ENCODE measurements at regions not wholly inside any gene's neighbourhood (a gene's known extent, or its start where the extent isn't known, plus 50 kb on each side); places are given as distances from the start of the nearest gene placed in this dataset.

- DNase-seq = no peak
- Mint-ChIP-seq H3K27ac (no peak overlapping the region), H3K4me3 (no peak overlapping the region), H3K9me3 (no peaks in the 10 kb centered on the region), H3K27me3 (ENCODE audit: low read depth) (peaks cover 4% of the 10 kb centered on the region), H3K4me1 (ENCODE audit: low read depth) (no peaks in the 10 kb centered on the region), H3K36me3 (ENCODE audit: low read depth) (no peaks in the 10 kb centered on the region)
- CTCF ChIA-PET = no interaction called here
- intact Hi-C loops (cut with micrococcal nuclease) = no loop called here
These were observed 522.6 kb upstream of the PLXNA2 start for GRCh38 chr1:208766832-208767231.

- Mint-ChIP-seq H3K9me3 (no peaks in the 10 kb centered on the region), H3K27me3 (ENCODE audit: low read depth) (peaks cover 4% of the 10 kb centered on the region), H3K27ac (no peak overlapping the region), H3K4me1 (ENCODE audit: low read depth) (no peaks in the 10 kb centered on the region), H3K4me3 (no peak overlapping the region), H3K36me3 (ENCODE audit: low read depth) (no peaks in the 10 kb centered on the region)
- DNase-seq = no peak
- CTCF ChIA-PET = interaction anchor here (0.7 kb wide), 1 partner anchor 746 kb away, joined by 3 read pairs; no protein-coding TSS in a partner anchor
- intact Hi-C loops (cut with micrococcal nuclease) = no loop called here
These were observed 523.6 kb upstream of the PLXNA2 start for GRCh38 chr1:208767816-208768215.

GRCh38 chr1:208772891-208773290 is 528.7 kb upstream of the PLXNA2 start:
- intact Hi-C loops (cut with micrococcal nuclease) = no loop called here
- H3K36me3 Mint-ChIP-seq (ENCODE audit: low read depth) = no peaks in the 10 kb centered on the region
- no peak overlapping the region for H3K4me3 Mint-ChIP-seq
- DNase-seq = no peak
- no peaks in the 10 kb centered on the region for H3K9me3 Mint-ChIP-seq
- CTCF ChIA-PET = interaction anchor here (1.0 kb wide), 1 partner anchor 435 kb away, joined by 3 read pairs; no protein-coding TSS in a partner anchor
- no peaks in the 10 kb centered on the region for H3K4me1 Mint-ChIP-seq (ENCODE audit: low read depth)
- H3K27me3 Mint-ChIP-seq (ENCODE audit: low read depth) = peaks cover 1% of the 10 kb centered on the region
- H3K27ac Mint-ChIP-seq = no peak overlapping the region

- Mint-ChIP-seq H3K36me3 (ENCODE audit: low read depth) (no peaks in the 10 kb centered on the region), H3K4me1 (ENCODE audit: low read depth) (no peaks in the 10 kb centered on the region), H3K4me3 (no peak overlapping the region), H3K27me3 (ENCODE audit: low read depth) (peaks cover 3% of the 10 kb centered on the region), H3K27ac (no peak overlapping the region), H3K9me3 (no peaks in the 10 kb centered on the region)
- no peak for DNase-seq
- CTCF ChIA-PET = no interaction called here
- intact Hi-C loops (cut with micrococcal nuclease) = no loop called here
These were observed 531.7 kb upstream of the PLXNA2 start for GRCh38 chr1:208775841-208776240.

- H3K4me3 Mint-ChIP-seq = no peak overlapping the region
- peaks cover 6% of the 10 kb centered on the region for H3K27me3 Mint-ChIP-seq (ENCODE audit: low read depth)
- H3K9me3 Mint-ChIP-seq = no peaks in the 10 kb centered on the region
- H3K36me3 Mint-ChIP-seq (ENCODE audit: low read depth) = no peaks in the 10 kb centered on the region
- CTCF ChIA-PET = no interaction called here
- DNase-seq = no peak
- no peak overlapping the region for H3K27ac Mint-ChIP-seq
- H3K4me1 Mint-ChIP-seq (ENCODE audit: low read depth) = no peaks in the 10 kb centered on the region
- intact Hi-C loops (cut with micrococcal nuclease) = no loop called here
These were observed 534.2 kb upstream of the PLXNA2 start for GRCh38 chr1:208778417-208778816.

GRCh38 chr1:208781391-208782045 is 537.3 kb upstream of the PLXNA2 start:
- H3K4me1 Mint-ChIP-seq (ENCODE audit: low read depth) = no peaks in the 10 kb centered on the region
- no peak for DNase-seq
- no peaks in the 10 kb centered on the region for H3K9me3 Mint-ChIP-seq
- no peak overlapping the region for H3K4me3 Mint-ChIP-seq
- H3K27ac Mint-ChIP-seq = no peak overlapping the region
- peaks cover 7% of the 10 kb centered on the region for H3K27me3 Mint-ChIP-seq (ENCODE audit: low read depth)
- intact Hi-C loops (cut with micrococcal nuclease) = no loop called here
- no peaks in the 10 kb centered on the region for H3K36me3 Mint-ChIP-seq (ENCODE audit: low read depth)
- CTCF ChIA-PET = no interaction called here

GRCh38 chr1:208782186-208782585 is 538.0 kb upstream of the PLXNA2 start:
- no peaks in the 10 kb centered on the region for H3K4me1 Mint-ChIP-seq (ENCODE audit: low read depth)
- no peaks in the 10 kb centered on the region for H3K9me3 Mint-ChIP-seq
- CTCF ChIA-PET = interaction anchor here (0.7 kb wide), 1 partner anchor 120 kb away, joined by 3 read pairs; no protein-coding TSS in a partner anchor
- peaks cover 7% of the 10 kb centered on the region for H3K27me3 Mint-ChIP-seq (ENCODE audit: low read depth)
- no peak overlapping the region for H3K27ac Mint-ChIP-seq
- no peak for DNase-seq
- H3K4me3 Mint-ChIP-seq = no peak overlapping the region
- intact Hi-C loops (cut with micrococcal nuclease) = no loop called here
- no peaks in the 10 kb centered on the region for H3K36me3 Mint-ChIP-seq (ENCODE audit: low read depth)

GRCh38 chr1:208785629-208786028 is 541.4 kb upstream of the PLXNA2 start:
- Mint-ChIP-seq H3K36me3 (ENCODE audit: low read depth) (no peaks in the 10 kb centered on the region), H3K27me3 (ENCODE audit: low read depth) (peaks cover 6% of the 10 kb centered on the region), H3K4me3 (no peak overlapping the region), H3K4me1 (ENCODE audit: low read depth) (no peaks in the 10 kb centered on the region), H3K9me3 (no peaks in the 10 kb centered on the region), H3K27ac (no peak overlapping the region)
- no peak for DNase-seq
- CTCF ChIA-PET = no interaction called here
- intact Hi-C loops (cut with micrococcal nuclease) = no loop called here

- Mint-ChIP-seq H3K36me3 (ENCODE audit: low read depth) (no peaks in the 10 kb centered on the region), H3K27ac (no peak overlapping the region), H3K4me3 (no peak overlapping the region), H3K27me3 (ENCODE audit: low read depth) (peaks cover 6% of the 10 kb centered on the region), H3K9me3 (no peaks in the 10 kb centered on the region), H3K4me1 (ENCODE audit: low read depth) (no peaks in the 10 kb centered on the region)
- CTCF ChIA-PET = no interaction called here
- DNase-seq = no peak
- intact Hi-C loops (cut with micrococcal nuclease) = no loop called here
These were observed 543.0 kb upstream of the PLXNA2 start for GRCh38 chr1:208787219-208787618.

- CTCF ChIA-PET = interaction anchor here (0.5 kb wide), 1 partner anchor 33 kb away, joined by 3 read pairs; no protein-coding TSS in a partner anchor
- peaks cover 6% of the 10 kb centered on the region for H3K27me3 Mint-ChIP-seq (ENCODE audit: low read depth)
- intact Hi-C loops (cut with micrococcal nuclease) = no loop called here
- no peaks in the 10 kb centered on the region for H3K36me3 Mint-ChIP-seq (ENCODE audit: low read depth)
- no peaks in the 10 kb centered on the region for H3K9me3 Mint-ChIP-seq
- DNase-seq = no peak
- H3K4me3 Mint-ChIP-seq = no peak overlapping the region
- H3K4me1 Mint-ChIP-seq (ENCODE audit: low read depth) = no peaks in the 10 kb centered on the region
- H3K27ac Mint-ChIP-seq = no peak overlapping the region
These were observed 543.9 kb upstream of the PLXNA2 start for GRCh38 chr1:208788013-208788540.

GRCh38 chr1:208791456-208791855 is 547.3 kb upstream of the PLXNA2 start:
- Mint-ChIP-seq H3K4me1 (ENCODE audit: low read depth) (no peaks in the 10 kb centered on the region), H3K36me3 (ENCODE audit: low read depth) (no peaks in the 10 kb centered on the region), H3K27me3 (ENCODE audit: low read depth) (peaks cover 3% of the 10 kb centered on the region), H3K4me3 (no peak overlapping the region), H3K9me3 (no peaks in the 10 kb centered on the region), H3K27ac (no peak overlapping the region)
- intact Hi-C loops (cut with micrococcal nuclease) = no loop called here
- CTCF ChIA-PET = no interaction called here
- DNase-seq = no peak

GRCh38 chr1:208793861-208794345 is 549.7 kb upstream of the PLXNA2 start:
- DNase-seq = no peak
- Mint-ChIP-seq H3K9me3 (no peaks in the 10 kb centered on the region), H3K27ac (no peak overlapping the region), H3K36me3 (ENCODE audit: low read depth) (no peaks in the 10 kb centered on the region), H3K27me3 (ENCODE audit: low read depth) (no peaks in the 10 kb centered on the region), H3K4me3 (no peak overlapping the region), H3K4me1 (ENCODE audit: low read depth) (no peaks in the 10 kb centered on the region)
- CTCF ChIA-PET = no interaction called here
- intact Hi-C loops (cut with micrococcal nuclease) = no loop called here

GRCh38 chr1:208799186-208799585 is 555.0 kb upstream of the PLXNA2 start:
- no peaks in the 10 kb centered on the region for H3K9me3 Mint-ChIP-seq
- intact Hi-C loops (cut with micrococcal nuclease) = no loop called here
- no peaks in the 10 kb centered on the region for H3K4me1 Mint-ChIP-seq (ENCODE audit: low read depth)
- no peak overlapping the region for H3K4me3 Mint-ChIP-seq
- no peak overlapping the region for H3K27ac Mint-ChIP-seq
- CTCF ChIA-PET = no interaction called here
- H3K36me3 Mint-ChIP-seq (ENCODE audit: low read depth) = no peaks in the 10 kb centered on the region
- H3K27me3 Mint-ChIP-seq (ENCODE audit: low read depth) = peaks cover 5% of the 10 kb centered on the region
- no peak for DNase-seq

Measured in activated naive CD4-positive, alpha-beta T cell treated with anti-CD3 and anti-CD28 coated beads for 36 hours (primary cell).